ENCODE measurements at regions not wholly inside any gene's neighbourhood (a gene's known extent, or its start where the extent isn't known, plus 50 kb on each side); places are given as distances from the start of the nearest gene placed in this dataset.

DNA sequence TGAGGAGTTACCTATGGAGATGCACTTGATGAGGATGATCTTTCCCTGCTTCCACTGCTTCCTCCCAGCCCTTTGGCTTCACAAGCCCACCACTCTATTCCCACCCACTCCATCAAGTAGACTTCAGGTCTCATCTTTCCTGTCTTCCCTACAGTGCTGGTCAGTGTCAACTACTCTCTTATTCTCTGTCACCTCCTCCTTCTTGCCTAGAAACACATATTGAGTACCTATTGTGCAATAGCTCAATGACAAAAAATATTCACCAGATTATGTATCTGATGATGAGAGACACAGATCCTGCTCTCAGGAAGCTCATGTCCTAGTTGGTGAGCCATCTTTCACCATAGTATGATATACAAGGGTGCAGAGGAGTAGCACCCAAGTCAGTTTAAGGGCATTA, 82.2 kb upstream of the NFASC start (continued):
- TF ChIP-seq, protein P1, sequence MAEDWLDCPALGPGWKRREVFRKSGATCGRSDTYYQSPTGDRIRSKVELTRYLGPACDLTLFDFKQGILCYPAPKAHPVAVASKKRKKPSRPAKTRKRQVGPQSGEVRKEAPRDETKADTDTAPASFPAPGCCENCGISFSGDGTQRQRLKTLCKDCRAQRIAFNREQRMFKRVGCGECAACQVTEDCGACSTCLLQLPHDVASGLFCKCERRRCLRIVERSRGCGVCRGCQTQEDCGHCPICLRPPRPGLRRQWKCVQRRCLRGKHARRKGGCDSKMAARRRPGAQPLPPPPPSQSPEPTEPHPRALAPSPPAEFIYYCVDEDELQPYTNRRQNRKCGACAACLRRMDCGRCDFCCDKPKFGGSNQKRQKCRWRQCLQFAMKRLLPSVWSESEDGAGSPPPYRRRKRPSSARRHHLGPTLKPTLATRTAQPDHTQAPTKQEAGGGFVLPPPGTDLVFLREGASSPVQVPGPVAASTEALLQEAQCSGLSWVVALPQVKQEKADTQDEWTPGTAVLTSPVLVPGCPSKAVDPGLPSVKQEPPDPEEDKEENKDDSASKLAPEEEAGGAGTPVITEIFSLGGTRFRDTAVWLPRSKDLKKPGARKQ (CRISPR knock-in tag; IDR thresholded peaks at IDR 0.05) = no peak
- TF ChIP-seq CEBPG (CRISPR knock-in tag; IDR thresholded peaks at IDR 0.05) = peak; percentile 18; the same call in 1 of the 2 replicates
- TF ChIP-seq CEBPG (tag; conservative IDR thresholded peaks at IDR 0.05 in 1 of 2, IDR thresholded peaks at IDR 0.05 in 1 of 2) = peak; percentile 67 to 91
- no peak for TF ChIP-seq SRSF9 (IDR thresholded peaks at IDR 0.05; ENCODE audit: borderline replicate concordance, low read depth, low read length)
- TF ChIP-seq ZZZ3 (IDR thresholded peaks at IDR 0.05) = no peak
- TF ChIP-seq HNRNPK (IDR thresholded peaks at IDR 0.05; ENCODE audit: low read depth, low read length, poor library complexity, severe bottlenecking) = no peak
- no peak for TF ChIP-seq ZNF24 (IDR thresholded peaks at IDR 0.05)
- no peak for TF ChIP-seq E2F3 (CRISPR knock-in tag; IDR thresholded peaks at IDR 0.05)
- TF ChIP-seq SUPT5H (IDR thresholded peaks at IDR 0.05) = no peak
